ENCODE measurements at regions not wholly inside any gene's neighbourhood (a gene's known extent, or its start where the extent isn't known, plus 50 kb on each side); places are given as distances from the start of the nearest gene placed in this dataset.

- DNase-seq, result peak in 1 of 2 experiments; percentile 11
Measured at GRCh38 chr18:11553098-11553940, 56.1 kb upstream of the SLC35G4 start.

DNA sequence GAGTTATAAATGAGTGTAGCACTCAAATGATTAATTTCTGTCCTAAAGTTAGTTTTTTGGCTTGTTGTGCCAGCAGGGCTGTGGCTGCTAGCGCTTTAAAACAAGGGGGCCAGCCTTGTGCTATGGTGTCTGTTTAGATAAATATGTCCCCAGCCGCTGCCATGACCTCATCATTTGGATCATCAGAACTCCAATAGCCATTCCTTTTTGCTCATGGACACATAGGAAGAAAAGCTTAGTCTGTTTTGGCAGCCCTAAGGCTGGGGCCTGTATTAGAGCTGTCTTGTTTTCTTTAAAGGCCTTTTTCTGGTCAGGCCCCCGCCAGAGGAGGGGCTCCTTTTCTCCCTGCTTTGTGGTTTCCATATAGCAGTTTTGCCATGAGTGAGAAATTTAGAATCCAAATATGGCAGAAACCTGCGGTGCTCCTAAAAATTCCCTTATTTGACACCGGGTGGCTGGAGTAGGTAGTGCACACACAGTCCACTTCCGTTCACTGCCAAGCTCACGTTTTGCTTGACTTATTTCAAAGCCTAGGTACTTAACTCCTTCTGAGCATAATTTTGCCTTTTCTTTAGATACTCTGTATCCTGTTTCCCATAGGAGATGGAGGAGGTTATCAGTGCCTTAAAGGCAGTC, 60.4 kb upstream of the SLC35G4 start:
- no peak for DNase-seq

DNA sequence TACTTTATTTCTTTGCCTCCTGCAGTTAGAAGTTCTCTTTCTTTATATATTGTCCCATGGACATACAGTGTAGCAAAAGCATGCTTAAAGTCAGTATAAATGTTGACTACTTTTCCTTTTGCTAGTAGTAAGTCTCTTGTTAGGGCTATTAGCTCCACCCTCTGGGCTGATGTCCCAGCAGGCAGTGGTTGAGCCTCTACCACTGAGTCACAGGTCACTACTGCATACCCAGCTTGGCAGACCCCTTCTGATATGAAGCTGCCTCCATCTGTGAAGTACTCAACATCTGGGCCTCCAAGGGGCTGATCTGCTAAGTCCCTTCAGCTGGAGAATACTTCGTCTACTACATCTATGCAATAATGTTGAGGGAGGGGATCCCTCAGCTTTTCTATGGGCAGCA, 61.0 kb upstream of the SLC35G4 start:
- DNase-seq, result no peak

DNA sequence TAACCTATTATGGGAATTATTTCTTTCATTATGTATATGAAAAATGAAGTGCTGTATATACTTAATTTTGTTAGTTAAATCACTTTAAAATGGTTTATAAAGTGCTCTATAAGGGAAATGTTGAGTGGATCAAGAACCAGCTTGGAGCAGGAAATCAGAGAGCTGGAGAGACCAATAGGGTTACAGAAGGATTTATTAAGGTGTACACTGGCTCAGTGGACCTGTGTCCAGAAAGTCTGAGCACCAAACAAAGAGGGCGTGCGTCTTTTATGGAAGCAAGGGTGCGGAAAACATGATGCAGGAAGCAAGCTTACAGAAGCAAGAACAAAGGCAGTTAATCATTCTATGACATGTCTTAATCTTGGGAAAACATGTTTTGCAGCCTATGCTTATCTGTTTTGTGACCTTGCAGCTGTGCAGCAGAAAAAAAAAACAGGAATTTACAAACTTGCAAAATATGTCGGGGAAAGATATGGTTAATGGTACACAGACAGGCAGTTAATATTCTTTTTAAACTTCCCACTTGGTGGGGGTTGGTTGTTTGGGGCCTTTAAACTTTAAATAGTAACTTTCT, 65.2 kb upstream of the SLC35G4 start:
- no peak for DNase-seq

GRCh38 chr18:11541179-11541578, 68.2 kb upstream of the SLC35G4 start:
- DNase-seq, result no peak

DNA sequence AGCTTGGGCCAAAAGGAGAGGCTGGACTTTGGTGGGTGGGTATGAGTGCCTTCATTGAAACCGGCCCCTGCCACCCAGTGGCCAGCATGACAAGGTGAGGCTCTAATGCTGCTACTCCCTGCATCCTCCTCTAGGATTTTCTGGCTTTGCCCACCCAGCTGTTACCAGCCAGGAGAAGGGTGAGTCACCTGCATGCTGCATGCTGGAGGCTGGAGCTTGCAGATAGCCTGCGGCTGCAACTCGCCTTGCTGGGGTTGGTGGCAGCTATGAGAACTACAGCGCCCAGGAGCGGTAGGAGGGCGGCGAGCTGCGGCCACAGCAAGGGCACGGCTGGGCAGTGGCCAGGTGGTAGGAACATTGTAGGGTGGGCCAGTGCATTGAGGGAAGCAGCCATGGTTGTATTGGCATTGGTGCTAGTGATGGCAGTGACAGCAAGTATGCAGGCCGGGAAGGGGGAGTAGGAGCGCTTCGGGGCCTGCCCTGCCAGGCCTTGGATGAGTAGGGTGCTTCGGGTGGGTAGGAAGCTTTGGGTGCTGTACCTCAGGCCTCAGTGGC, 75.4 kb upstream of the SLC35G4 start:
- DNase-seq, result no peak

GRCh38 chr18:11533513-11533890, 75.9 kb upstream of the SLC35G4 start:
- no peak for DNase-seq

DNA sequence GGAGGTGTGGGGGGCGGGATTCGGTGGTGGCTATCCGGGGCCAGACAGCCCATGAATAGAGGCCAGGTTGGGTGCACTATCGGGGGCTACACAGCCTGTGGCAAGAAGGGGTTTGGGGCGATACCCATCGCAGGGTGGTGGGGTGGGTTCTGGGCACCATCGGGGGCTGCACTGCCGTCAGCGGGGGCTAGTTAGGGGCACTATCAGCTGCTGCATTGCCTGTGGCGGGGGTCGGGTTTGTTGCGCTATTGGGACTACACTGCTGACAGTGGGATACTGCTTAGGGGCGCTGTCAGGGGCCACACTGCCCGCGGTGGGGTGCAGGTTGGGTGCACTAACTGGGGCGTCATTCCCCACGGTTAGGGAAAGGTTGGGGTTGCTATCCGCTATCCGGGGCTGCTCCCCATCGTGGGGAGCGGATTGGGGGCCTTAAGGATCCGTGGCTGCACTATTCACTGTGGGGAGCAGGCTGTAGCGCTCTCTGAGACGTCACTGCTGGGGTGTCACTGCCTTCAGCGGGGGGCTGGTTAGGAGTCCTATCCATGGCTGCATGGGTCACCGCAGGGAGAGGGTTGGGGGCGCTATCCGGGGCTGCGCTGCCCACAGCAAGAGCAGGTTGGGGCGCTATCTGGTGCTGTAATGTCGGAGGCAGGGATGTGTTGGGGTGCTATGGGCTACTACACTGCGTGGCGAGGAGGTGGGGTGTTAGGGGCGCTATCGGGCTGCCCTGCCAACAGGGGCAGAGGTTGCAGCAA, 76.5 kb upstream of the SLC35G4 start:
- no peak for DNase-seq

GRCh38 chr18:11529081-11529480, 80.3 kb upstream of the SLC35G4 start:
- no peak for DNase-seq

DNA sequence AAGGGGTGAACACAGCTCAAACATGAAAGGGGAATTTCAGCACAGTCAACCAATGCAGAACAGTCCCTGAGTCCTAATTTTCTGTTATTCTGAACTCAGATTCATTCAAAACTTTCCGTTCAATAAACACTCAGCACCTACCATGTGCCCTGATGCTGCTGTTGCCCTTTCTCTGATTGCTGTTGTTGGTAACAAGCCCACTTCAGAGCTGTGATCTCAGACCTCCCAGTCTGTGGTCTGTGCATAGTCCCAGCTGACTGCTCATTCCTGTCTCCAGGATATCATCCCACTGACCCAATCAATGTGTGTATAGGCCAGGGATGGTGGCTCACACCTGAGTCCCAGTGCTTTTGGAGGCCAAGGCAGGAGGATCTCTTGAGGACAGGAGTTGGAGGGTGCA, 82.7 kb upstream of the SLC35G4 start:
- no peak for DNase-seq

DNA sequence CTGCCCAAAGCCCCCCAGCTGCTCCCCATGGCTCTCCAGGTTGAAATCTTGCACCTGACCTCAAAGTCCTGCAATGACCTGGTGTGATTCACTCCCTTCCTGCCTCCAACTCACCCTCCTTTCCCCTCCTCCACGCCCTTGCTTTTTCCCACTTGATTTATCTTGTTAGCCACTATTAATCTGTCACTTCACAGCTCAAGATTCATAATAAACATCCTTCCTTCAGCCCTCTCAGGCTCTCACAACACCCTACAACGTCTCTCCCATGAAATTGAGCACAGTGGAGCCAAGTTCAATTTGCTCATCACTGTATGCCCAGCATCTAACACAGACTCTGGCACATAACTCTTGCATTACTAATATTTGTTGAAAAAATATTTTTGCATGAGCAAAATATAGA, 85.6 kb upstream of the SLC35G4 start:
- no peak for DNase-seq

DNA sequence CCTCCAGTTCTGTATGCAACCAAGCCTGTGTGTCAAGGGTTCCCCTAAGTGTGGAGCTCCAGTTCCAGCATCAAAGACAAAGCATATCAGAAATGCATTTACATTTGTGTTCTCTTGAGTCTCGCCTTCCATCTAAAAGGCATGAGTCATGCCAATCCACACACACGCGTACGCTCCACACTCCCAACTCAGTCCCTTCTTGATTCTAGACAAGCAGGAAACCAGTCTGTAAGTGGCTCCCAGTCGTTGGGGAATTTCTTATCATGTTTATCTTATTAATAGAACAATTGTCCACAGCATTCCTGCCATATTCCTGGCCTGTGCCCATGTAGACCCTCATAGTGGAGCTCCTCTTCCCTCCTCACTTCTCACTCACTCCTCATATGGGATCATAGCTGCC, 86.4 kb upstream of the SLC35G4 start:
- DNase-seq, result no peak

GRCh38 chr18:11521853-11522252, 87.5 kb upstream of the SLC35G4 start:
- no peak for DNase-seq

DNA sequence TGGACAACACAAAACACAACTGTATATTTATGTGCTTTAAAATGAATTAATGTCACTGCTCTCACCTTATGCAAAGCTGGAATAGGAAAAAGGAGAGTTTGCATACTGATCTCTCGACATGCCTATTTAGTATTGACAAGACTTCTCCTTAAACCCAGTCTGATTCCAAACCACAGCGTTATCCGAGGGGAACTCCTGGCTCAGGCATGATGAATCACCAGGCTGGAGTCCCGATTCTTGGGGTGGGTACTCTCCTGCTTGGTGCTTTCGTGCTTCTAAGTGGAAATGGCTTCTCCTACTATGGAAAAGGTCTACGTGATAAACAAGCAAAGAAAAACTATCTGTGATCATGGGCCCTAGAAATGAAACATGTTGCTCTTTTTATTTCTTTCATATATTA, 88.9 kb upstream of the SLC35G4 start:
- DNase-seq, result no peak

DNA sequence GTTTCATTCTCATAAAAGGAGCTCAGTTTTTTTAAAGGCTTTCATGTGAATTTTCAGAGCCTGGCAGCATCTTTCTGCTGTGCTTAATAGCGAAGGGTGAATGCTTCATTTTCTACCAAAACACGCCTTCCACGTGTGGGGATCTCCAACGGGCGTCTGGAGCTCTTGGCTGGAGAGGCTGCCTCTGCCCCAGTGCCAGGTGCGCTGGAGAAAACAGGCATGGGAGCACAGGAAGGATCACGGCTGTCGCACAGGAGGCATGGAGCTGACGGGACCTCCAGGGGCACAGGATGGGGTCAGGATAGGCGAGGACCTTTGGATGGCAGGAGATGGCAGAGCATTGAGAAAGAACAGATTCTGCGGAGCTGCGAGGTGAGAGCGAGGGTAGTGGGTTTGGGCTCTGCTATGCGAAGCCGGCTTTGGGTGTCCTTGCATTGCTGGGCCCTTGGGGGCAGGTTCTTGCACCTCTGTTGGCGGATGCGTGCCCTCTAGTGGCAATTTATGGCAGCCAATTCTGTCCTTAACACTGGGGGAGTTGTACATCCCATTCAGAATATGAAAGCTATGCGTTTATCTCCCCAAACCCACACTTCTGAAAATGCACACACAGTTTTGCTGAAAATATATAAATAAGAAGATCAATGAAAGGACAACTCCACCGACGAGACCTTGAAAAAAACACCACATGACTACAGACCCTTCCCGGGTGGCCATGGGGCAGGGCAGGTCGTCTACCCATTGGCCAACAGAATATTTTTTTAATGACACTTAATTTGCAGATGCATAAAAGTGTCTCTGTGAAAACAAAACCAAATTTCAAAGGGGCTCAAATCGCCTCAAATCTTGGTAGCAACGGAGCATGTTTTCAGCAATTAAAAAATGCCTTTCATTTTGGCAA, 90.4 kb upstream of the SLC35G4 start:
- DNase-seq, result no peak

GRCh38 chr18:11517704-11518103, 91.7 kb upstream of the SLC35G4 start:
- DNase-seq, result no peak

- DNase-seq, result no peak
Measured at GRCh38 chr18:11516751-11517503, 92.5 kb upstream of the SLC35G4 start.

DNA sequence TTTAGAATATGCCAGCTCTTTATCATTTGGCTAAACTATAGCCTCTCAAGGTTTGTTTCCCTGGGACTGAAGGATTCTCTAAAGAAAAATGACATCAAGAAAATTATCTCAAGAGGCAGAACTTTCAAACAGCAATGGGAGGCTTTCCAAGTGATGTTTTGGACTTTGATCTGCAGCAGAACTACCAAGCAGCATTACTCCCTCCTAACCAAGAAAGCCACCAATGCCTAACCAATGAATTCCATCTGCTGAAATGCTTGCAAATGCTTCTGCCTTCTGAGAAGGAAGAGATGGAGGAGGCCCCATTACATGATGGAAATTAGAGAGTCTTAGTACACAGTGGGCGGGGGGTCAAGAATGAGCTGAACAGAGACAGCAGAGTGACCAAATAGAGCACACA, 95.1 kb upstream of the SLC35G4 start:
- no peak for DNase-seq

- DNase-seq, result no peak
Measured at GRCh38 chr18:11512096-11513025, 97.0 kb upstream of the SLC35G4 start.

GRCh38 chr18:11511434-11512095, 97.8 kb upstream of the SLC35G4 start:
- DNase-seq, result no peak

All from activated CD4-positive, alpha-beta T cell treated with anti-CD3 and anti-CD28 coated beads, Interleukin-2, amount 50 U/mL, for 4 hours (primary cell).